Epithelial cell of esophagus (primary cell): ENCODE measurements at regions not wholly inside any gene's neighbourhood (a gene's known extent, or its start where the extent isn't known, plus 50 kb on each side); places are given as distances from the start of the nearest gene placed in this dataset.
"Not testable (repeated sequence)": the region's sequence is repeated elsewhere in the genome, so short reads cannot be mapped to it uniquely, and the experiment has no call there.

Experiments used
- DNase-seq: peaks from one replicate; pipeline ENCODE4 v3.0.0; 2010; ENCODE audit warnings: low read depth
- H3K4me3 ChIP-seq: 2 replicates; pipeline ENCODE4 v1.5.1; 2011; ENCODE audit warnings: mild to moderate bottlenecking, low read length, control low read depth
- CTCF ChIP-seq: IDR thresholded peaks from 2 replicates; pipeline ENCODE4 v1.5.1; 2011; ENCODE audit warnings: low read depth, mild to moderate bottlenecking, low read length, control low read depth, inconsistent platforms; ENCODE audit not compliant: insufficient read depth; ENCODE audit errors: missing control alignments

- peak; percentile 53 for DNase-seq
- no peak overlapping the region for H3K4me3 ChIP-seq
- no peak for TF ChIP-seq CTCF
Measured at GRCh38 chr11:127943763-127944162, 643.6 kb downstream of the ETS1 start.

- no peak for DNase-seq
Measured at GRCh38 chr11:127943152-127943551, 644.2 kb downstream of the ETS1 start.

GRCh38 chr11:127941554-127941953, 645.8 kb downstream of the ETS1 start:
- DNase-seq, H3K4me3 ChIP-seq: not testable (repeated sequence)

More at GRCh38 chr11:127943152-127943551, 644.2 kb downstream of the ETS1 start:
- H3K4me3 ChIP-seq = no peak overlapping the region
- TF ChIP-seq CTCF = no peak

GRCh38 chr11:127939000-127939399, 648.4 kb downstream of the ETS1 start:
- peak; percentile 63 for DNase-seq
- TF ChIP-seq CTCF = no peak
- no peak overlapping the region for H3K4me3 ChIP-seq

- DNase-seq = no peak
- no peak overlapping the region for H3K4me3 ChIP-seq
- TF ChIP-seq CTCF = no peak
Measured at GRCh38 chr11:127935081-127935480, 652.3 kb downstream of the ETS1 start.

- H3K4me3 ChIP-seq, DNase-seq: not testable (repeated sequence)
Measured at GRCh38 chr11:127933961-127934360, 653.4 kb downstream of the ETS1 start.

- TF ChIP-seq CTCF = no peak
- no peak overlapping the region for H3K4me3 ChIP-seq
- DNase-seq = no peak
Measured at GRCh38 chr11:127931803-127932202, 655.6 kb downstream of the ETS1 start.

- TF ChIP-seq CTCF = no peak
- no peak for DNase-seq
- no peak overlapping the region for H3K4me3 ChIP-seq
Measured at GRCh38 chr11:127926721-127927120, 660.6 kb downstream of the ETS1 start.
